ENCODE measurements at regions not wholly inside any gene's neighbourhood (a gene's known extent, or its start where the extent isn't known, plus 50 kb on each side); places are given as distances from the start of the nearest gene placed in this dataset.

DNA sequence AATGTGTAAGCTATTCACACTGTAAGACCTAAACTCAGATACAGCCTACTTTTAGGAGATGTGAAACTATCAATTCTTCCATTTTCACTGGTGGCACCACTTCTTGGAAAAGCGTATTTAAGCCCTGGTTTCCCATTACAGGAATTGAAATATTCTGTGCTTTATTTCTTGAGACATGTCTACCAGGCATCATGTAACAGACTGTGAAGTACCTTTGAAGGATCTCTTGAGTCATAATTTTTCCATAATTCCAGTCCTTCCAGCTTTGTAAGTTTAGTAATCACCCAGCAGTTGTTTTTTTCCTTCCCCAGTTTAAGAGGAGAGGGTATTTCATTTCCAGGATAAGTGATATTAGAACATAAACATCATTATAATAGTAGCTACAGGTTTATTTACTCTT lies 186.0 kb upstream of the PRPS1L1 start:
- TF ChIP-seq, protein P1, sequence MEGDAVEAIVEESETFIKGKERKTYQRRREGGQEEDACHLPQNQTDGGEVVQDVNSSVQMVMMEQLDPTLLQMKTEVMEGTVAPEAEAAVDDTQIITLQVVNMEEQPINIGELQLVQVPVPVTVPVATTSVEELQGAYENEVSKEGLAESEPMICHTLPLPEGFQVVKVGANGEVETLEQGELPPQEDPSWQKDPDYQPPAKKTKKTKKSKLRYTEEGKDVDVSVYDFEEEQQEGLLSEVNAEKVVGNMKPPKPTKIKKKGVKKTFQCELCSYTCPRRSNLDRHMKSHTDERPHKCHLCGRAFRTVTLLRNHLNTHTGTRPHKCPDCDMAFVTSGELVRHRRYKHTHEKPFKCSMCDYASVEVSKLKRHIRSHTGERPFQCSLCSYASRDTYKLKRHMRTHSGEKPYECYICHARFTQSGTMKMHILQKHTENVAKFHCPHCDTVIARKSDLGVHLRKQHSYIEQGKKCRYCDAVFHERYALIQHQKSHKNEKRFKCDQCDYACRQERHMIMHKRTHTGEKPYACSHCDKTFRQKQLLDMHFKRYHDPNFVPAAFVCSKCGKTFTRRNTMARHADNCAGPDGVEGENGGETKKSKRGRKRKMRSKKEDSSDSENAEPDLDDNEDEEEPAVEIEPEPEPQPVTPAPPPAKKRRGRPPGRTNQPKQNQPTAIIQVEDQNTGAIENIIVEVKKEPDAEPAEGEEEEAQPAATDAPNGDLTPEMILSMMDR (IDR thresholded peaks at IDR 0.05) = no peak
- TF ChIP-seq EZH2 (IDR thresholded peaks at IDR 0.05) = no peak

Measured in neural progenitor cell (in vitro differentiated cells).